Stimulated activated CD8-positive, alpha-beta memory T cell treated with anti-CD3 and anti-CD28 coated beads, Interleukin-15, amount 100 ng/mL, for 24 hours (primary cell): ENCODE measurements at regions not wholly inside any gene's neighbourhood (a gene's known extent, or its start where the extent isn't known, plus 50 kb on each side); places are given as distances from the start of the nearest gene placed in this dataset.

Experiments used
- DNase-seq: peaks from one replicate; pipeline ENCODE4 v3.0.0-alpha.2; 2020; ENCODE audit warnings: low read depth

- no peak for DNase-seq
These were observed 560.7 kb upstream of the TENM3 start for GRCh38 chr4:181682367-181683047.

GRCh38 chr4:181684310-181684709, 558.9 kb upstream of the TENM3 start:
- no peak for DNase-seq

GRCh38 chr4:181685461-181685860, 557.7 kb upstream of the TENM3 start:
- no peak for DNase-seq

GRCh38 chr4:181685911-181686310, 557.3 kb upstream of the TENM3 start:
- DNase-seq, result no peak

- no peak for DNase-seq
These were observed 556.1 kb upstream of the TENM3 start for GRCh38 chr4:181687116-181687515.

GRCh38 chr4:181688432-181688831, 554.8 kb upstream of the TENM3 start:
- no peak for DNase-seq

GRCh38 chr4:181688872-181689271, 554.3 kb upstream of the TENM3 start:
- DNase-seq, result no peak

- DNase-seq, result no peak
These were observed 552.7 kb upstream of the TENM3 start for GRCh38 chr4:181690498-181690897.

- DNase-seq, result no peak
These were observed 550.2 kb upstream of the TENM3 start for GRCh38 chr4:181692965-181693364.

GRCh38 chr4:181693517-181693916, 549.7 kb upstream of the TENM3 start:
- DNase-seq, result no peak

- no peak for DNase-seq
These were observed 545.0 kb upstream of the TENM3 start for GRCh38 chr4:181698221-181698620.

GRCh38 chr4:181701214-181701613, 542.0 kb upstream of the TENM3 start:
- DNase-seq, result no peak

GRCh38 chr4:181701894-181702293, 541.3 kb upstream of the TENM3 start:
- no peak for DNase-seq

GRCh38 chr4:181702864-181703495, 540.2 kb upstream of the TENM3 start:
- DNase-seq, result no peak

GRCh38 chr4:181710143-181710542, 533.1 kb upstream of the TENM3 start:
- no peak for DNase-seq

GRCh38 chr4:181711387-181711786, 531.8 kb upstream of the TENM3 start:
- no peak for DNase-seq

GRCh38 chr4:181728305-181728966, 514.8 kb upstream of the TENM3 start:
- no peak for DNase-seq

- DNase-seq, result no peak
These were observed 511.3 kb upstream of the TENM3 start for GRCh38 chr4:181731900-181732299.

- DNase-seq, result no peak
These were observed 505.5 kb upstream of the TENM3 start for GRCh38 chr4:181737744-181738143.

GRCh38 chr4:181739031-181739430, 504.2 kb upstream of the TENM3 start:
- DNase-seq, result no peak

- no peak for DNase-seq
These were observed 501.7 kb upstream of the TENM3 start for GRCh38 chr4:181741513-181741912.

- DNase-seq, result no peak
These were observed 497.1 kb upstream of the TENM3 start for GRCh38 chr4:181745933-181746625.

- no peak for DNase-seq
These were observed 494.6 kb upstream of the TENM3 start for GRCh38 chr4:181748581-181748980.
